ENCODE measurements at regions not wholly inside any gene's neighbourhood (a gene's known extent, or its start where the extent isn't known, plus 50 kb on each side); places are given as distances from the start of the nearest gene placed in this dataset.

DNA sequence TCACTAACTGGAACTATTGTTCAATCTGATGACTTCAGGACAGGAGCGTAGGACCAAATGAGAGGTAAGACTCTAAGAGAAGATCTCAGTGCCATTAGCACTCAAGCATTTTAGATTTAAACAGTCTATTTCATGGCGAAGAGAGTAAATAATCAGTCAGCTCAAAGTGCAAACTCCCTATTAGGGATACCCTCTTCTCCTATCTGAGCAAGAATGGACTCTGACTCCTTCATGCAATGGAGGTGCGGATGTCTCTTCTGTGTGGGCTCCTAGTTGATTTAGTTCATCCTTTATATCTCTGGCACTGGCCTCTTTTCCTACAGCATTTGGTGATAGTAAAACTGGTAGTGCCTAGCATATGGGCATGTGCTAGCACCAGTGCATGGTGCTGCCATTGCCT, 144.6 kb downstream of the SMC2 start:
- TF ChIP-seq, protein P1, sequence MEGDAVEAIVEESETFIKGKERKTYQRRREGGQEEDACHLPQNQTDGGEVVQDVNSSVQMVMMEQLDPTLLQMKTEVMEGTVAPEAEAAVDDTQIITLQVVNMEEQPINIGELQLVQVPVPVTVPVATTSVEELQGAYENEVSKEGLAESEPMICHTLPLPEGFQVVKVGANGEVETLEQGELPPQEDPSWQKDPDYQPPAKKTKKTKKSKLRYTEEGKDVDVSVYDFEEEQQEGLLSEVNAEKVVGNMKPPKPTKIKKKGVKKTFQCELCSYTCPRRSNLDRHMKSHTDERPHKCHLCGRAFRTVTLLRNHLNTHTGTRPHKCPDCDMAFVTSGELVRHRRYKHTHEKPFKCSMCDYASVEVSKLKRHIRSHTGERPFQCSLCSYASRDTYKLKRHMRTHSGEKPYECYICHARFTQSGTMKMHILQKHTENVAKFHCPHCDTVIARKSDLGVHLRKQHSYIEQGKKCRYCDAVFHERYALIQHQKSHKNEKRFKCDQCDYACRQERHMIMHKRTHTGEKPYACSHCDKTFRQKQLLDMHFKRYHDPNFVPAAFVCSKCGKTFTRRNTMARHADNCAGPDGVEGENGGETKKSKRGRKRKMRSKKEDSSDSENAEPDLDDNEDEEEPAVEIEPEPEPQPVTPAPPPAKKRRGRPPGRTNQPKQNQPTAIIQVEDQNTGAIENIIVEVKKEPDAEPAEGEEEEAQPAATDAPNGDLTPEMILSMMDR (IDR thresholded peaks at IDR 0.05; ENCODE audit: extremely low read depth, missing control alignments) = no peak
- no peak for DNase-seq (ENCODE audit: low spot score)

DNA sequence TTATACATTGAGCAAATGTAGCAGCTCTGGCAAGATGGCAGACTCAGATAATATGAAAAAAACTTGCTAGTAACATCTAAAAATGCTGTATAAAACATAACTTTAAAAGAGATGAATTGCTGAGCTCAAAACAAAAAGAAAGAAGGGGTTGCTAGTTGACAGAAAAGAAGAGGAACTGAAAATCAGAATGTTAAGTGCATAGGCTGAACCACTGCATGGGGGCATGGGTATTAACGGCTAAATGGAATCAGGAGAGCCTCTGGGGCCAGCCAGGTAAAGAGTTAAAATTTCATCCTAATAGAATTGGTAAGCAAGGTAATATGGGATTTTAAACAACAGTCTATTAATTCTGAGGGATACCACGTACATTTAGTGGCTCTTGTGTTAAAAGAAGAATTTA, 146.8 kb downstream of the SMC2 start:
- TF ChIP-seq, protein P1 (IDR thresholded peaks at IDR 0.05; ENCODE audit: extremely low read depth, missing control alignments) = no peak
- DNase-seq (ENCODE audit: low spot score) = no peak

DNA sequence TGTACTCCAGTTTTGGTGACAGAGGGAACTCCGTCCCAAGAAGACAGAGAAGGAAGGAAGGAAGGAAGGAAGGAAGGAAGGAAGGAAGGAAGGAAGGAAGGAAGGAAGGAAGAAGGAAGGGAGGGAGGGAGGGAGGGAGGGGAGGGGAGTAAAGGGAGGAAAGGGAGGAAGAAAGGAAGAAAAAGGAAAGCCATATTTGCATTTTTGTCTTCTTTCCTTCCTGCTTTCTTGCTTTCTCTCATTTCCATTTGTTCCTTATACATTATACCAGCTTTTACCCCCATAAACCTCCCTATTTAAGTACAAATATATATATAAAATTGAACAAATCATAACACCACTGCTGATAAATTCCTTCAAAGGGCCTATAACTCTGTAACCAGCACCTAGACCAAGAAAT, 151.8 kb downstream of the SMC2 start:
- TF ChIP-seq, protein P1 (IDR thresholded peaks at IDR 0.05; ENCODE audit: extremely low read depth, missing control alignments) = no peak
- DNase-seq (ENCODE audit: low spot score) = no peak

DNA sequence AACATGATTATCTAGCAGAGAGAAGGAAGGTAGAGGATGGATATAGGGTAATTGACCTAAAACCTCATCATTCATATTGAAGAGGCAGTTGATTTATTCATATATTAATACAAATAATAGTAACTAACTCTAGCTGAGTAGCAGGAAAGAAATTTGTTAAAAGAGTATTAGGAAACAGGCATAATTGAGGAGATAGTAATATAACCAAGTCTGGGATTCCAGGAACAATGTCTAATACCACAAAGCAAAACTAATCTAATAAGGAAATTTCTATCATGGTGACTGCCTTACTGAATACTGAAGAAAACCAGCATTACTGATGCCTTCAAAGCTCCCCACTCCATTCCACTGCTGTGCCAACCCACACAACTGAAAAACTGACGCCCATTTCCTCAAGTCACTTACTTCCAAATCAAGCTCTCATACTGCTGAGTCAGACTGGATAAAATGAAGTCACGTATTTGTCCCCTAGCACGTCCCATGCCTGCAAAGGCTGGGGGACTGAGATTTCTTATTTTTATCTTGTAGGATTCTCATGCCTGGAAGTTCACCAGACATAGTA, 153.9 kb downstream of the SMC2 start:
- TF ChIP-seq, protein P1 (IDR thresholded peaks at IDR 0.05; ENCODE audit: extremely low read depth, missing control alignments) = no peak
- no peak for DNase-seq (ENCODE audit: low spot score)

DNA sequence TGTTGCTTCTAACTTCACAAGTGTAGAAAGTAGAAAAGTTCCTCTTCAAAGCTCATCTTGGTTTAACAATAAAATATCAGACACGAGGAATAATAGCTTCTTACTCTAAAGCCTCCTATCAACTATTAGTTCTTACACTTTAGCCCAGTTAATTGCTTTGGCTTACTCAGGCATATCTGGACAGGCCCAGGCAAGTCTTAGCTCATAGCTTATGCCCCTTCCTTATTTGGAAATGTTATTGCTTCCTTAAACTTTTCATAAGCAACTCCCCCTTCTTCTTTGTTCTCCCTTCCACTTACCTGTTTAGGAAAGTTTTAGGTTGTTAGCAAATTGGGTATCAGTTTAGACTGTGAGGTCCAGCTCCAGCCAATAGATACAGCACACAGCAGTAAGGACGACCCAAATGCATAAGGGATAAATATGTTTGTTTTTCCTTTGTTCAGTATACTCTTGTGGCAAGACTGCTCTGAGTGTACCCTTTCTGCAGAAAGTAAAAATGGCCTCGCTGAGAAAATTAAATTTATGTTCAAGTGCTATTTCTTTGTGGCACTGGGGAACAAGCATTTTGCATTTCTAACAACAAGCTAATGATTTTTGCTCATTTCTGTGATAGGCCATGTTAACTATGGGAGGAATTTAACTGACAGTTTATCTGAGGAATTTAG, 162.1 kb downstream of the SMC2 start:
- DNase-seq (ENCODE audit: low spot score) = no peak
- TF ChIP-seq, protein P1 (IDR thresholded peaks at IDR 0.05; ENCODE audit: extremely low read depth, missing control alignments) = no peak

DNA sequence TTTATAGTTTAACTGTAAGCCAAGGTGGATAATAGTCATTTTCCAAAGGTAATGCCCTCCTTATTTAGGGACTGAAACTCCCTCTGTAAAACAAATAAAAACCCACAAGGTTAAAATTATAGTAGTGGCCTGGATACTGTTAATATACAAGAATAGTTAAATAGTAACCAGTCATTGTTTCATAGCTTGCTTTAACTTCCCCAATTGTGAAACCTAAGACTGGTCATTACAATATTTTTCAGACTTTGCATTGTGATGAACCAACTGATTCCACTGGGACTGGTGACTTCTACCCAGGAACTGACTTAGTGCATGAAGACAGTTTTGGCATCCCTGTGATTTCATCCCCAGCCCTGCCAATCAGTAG, 162.6 kb downstream of the SMC2 start:
- TF ChIP-seq, protein P1 (IDR thresholded peaks at IDR 0.05; ENCODE audit: extremely low read depth, missing control alignments) = no peak
- DNase-seq (ENCODE audit: low spot score) = no peak

DNA sequence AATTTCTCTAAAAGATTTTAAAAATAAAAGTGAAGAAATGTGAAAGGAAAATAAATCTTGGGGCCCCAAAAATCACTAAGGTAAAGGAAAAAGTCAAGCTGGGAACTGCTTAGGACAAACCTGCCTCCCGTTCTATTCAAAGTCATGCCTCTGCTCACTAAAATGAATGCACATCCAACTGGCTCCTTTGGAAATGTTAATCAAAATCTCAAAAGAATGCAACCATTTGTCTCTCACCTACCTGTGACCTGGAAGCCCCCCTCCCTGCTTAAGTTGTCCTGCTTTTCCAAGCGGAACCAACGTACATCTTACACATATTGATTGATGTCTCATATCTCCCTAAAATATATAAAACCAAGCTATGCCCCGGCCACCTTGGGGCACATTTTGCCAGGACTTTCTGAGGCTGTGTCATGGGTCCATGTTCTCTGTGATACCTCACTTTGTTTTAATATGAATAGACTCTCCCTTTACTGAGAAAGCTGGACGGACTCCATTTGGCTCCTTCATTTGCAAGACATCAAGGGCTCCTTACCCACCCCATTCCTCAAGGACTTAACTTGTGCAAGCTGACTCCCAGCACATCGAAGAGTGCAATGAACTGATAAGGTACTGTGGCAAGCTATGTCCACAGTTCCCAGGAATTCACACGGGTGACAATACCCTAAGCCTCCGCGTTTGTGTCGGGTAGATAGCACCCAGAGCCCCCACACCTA, 164.3 kb downstream of the SMC2 start:
- DNase-seq (ENCODE audit: low spot score) = no peak

More for the DNA sequence above, 164.3 kb downstream of the SMC2 start:
- TF ChIP-seq, protein P1 (IDR thresholded peaks at IDR 0.05; ENCODE audit: extremely low read depth, missing control alignments) = no peak

Data from GM20000 (cell line).